OCI-LY3 (cell line): ENCODE measurements at regions not wholly inside any gene's neighbourhood (a gene's known extent, or its start where the extent isn't known, plus 50 kb on each side); places are given as distances from the start of the nearest gene placed in this dataset.

Source experiments
- H2AFZ ChIP-seq: fragments of 200-600, 300-600 bp; shearing (Covaris generic); 2 replicates; pipeline ENCODE4 v1.6.0; 2014; ENCODE audit warnings: antibody characterized with exemption, low read depth, low read length
- H3K27ac ChIP-seq: fragments of 200-600, 300-600 bp; sonication (generic); 2 replicates; pipeline ENCODE4 v1.5.1; 2014; ENCODE audit warnings: mild to moderate bottlenecking, low read length, moderate library complexity, mixed read lengths
- H3K27me3 ChIP-seq: fragments of 200-600, 300-600 bp; sonication (generic); 2 replicates; pipeline ENCODE4 v1.6.1; 2014; ENCODE audit warnings: low read depth, low read length, mixed read lengths
- H3K36me3 ChIP-seq: fragments of 200-600, 300-600 bp; sonication (generic); replicated peaks from 2 replicates; pipeline ENCODE3; 2014; ENCODE audit warnings: low read depth, low read length, mixed read lengths
- H3K4me1 ChIP-seq: fragments of 300-600, 200-600 bp; sonication (generic); 2 replicates; pipeline ENCODE4 v1.6.1; 2014; ENCODE audit warnings: low read length, mixed read lengths
- H3K4me2 ChIP-seq: fragments of 200-600, 300-600 bp; sonication (generic); 2 replicates; pipeline ENCODE4 v1.6.1; 2014; ENCODE audit warnings: low read length, mixed read lengths
- H3K4me3 ChIP-seq: fragments of 300-600, 200-600 bp; sonication (generic); 2 replicates; pipeline ENCODE4 v1.5.1; 2014; ENCODE audit warnings: antibody characterized with exemption, mild to moderate bottlenecking, low read length, moderate library complexity
- H3K79me2 ChIP-seq: fragments of 300-600, 200-600 bp; shearing (Covaris generic); 2 replicates; pipeline ENCODE4 v1.6.1; 2014; ENCODE audit warnings: mild to moderate bottlenecking, low read length, mixed read lengths
- H3K9ac ChIP-seq: fragments of 300-600, 200-600 bp; shearing (Covaris generic); 2 replicates; pipeline ENCODE4 v1.6.0; 2014; ENCODE audit warnings: mild to moderate bottlenecking, low read length, moderate library complexity
- H3K9me3 ChIP-seq: fragments of 200-600, 300-600 bp; shearing (Covaris generic); 2 replicates; pipeline ENCODE4 v1.6.1; 2014; ENCODE audit warnings: low read length, mixed read lengths; ENCODE audit not compliant: insufficient read depth
- H4K20me1 ChIP-seq: fragments of 200-600, 300-600 bp; sonication (generic); 2 replicates; pipeline ENCODE4 v1.6.1; 2016; ENCODE audit warnings: low read length, mixed read lengths; ENCODE audit not compliant: insufficient read depth
- EZH2phosphoT487 ChIP-seq: fragments of 200-600 bp; shearing (Covaris generic); IDR thresholded peaks from 2 replicates; pipeline ENCODE4 v1.6.1; 2018; ENCODE audit warnings: antibody characterized with exemption, mixed run types, low read depth
- TF ChIP-seq, protein P1 (sequence below): fragments of 200-600, 300-600 bp; sonication (generic); IDR thresholded peaks from 2 replicates; pipeline ENCODE4 v1.5.1; 2014; ENCODE audit warnings: antibody characterized with exemption, low read length, low read depth

DNA sequence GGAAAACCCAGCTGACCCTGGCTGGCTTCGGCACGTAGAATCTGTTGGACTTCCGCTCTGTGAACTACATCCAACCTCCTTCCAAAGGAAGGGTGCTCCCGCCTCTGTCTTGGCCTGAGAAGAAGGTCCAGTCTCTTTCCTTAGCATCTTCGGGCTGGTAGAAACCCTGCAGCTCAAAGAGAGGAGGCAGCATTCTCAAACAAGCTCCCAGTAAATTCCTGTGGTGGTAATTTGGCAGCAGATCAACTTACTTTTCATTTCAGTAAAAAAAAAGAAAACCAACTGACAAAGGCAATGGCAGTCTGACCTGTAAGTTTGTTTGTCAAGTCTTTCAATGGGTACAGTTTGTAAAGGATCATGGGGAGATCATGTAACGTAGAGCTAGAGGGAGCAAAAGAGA lies 176.7 kb downstream of the MED10 start:
- Histone ChIP-seq H3K4me1 (no peaks in the 10 kb centered on the region), H4K20me1 (no peaks in the 10 kb centered on the region), H3K27ac (no peak overlapping the region), H3K36me3 (no peaks in the 10 kb centered on the region), H3K79me2 (no peaks in the 10 kb centered on the region), H3K4me3 (no peak overlapping the region), H2AFZ (no peak overlapping the region), H3K9me3 (no peaks in the 10 kb centered on the region), H3K4me2 (no peak overlapping the region), H3K27me3 (no peaks in the 10 kb centered on the region), H3K9ac (no peak overlapping the region)
- TF ChIP-seq EZH2phosphoT487, result no peak
- TF ChIP-seq, protein P1, sequence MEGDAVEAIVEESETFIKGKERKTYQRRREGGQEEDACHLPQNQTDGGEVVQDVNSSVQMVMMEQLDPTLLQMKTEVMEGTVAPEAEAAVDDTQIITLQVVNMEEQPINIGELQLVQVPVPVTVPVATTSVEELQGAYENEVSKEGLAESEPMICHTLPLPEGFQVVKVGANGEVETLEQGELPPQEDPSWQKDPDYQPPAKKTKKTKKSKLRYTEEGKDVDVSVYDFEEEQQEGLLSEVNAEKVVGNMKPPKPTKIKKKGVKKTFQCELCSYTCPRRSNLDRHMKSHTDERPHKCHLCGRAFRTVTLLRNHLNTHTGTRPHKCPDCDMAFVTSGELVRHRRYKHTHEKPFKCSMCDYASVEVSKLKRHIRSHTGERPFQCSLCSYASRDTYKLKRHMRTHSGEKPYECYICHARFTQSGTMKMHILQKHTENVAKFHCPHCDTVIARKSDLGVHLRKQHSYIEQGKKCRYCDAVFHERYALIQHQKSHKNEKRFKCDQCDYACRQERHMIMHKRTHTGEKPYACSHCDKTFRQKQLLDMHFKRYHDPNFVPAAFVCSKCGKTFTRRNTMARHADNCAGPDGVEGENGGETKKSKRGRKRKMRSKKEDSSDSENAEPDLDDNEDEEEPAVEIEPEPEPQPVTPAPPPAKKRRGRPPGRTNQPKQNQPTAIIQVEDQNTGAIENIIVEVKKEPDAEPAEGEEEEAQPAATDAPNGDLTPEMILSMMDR, result no peak

DNA sequence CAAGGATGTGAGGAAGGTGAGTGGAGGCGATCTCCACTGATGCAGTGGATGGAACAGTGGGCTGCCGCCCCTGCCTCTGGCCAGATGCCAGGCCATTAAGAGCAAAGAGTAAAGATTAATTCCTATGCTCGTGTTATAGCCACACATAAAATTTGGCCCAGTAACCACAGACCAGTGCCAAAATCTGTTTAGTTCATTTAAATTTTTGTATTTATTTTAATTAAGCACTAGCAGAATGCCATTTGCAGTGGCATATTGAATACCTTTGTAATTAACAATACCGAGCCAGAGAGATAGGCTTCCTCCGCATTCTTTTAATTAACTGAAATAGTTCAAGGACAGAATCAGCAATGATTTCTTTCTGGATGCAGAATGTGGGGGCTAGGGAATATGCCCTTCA lies 179.8 kb downstream of the MED10 start:
- Histone ChIP-seq H3K4me3 (no peak overlapping the region), H3K79me2 (no peaks in the 10 kb centered on the region), H3K27me3 (no peaks in the 10 kb centered on the region), H4K20me1 (no peaks in the 10 kb centered on the region), H3K36me3 (no peaks in the 10 kb centered on the region), H3K27ac (no peak overlapping the region), H3K4me1 (no peaks in the 10 kb centered on the region), H3K9me3 (no peaks in the 10 kb centered on the region), H2AFZ (no peak overlapping the region), H3K9ac (no peak overlapping the region), H3K4me2 (no peak overlapping the region)
- no peak for TF ChIP-seq EZH2phosphoT487
- TF ChIP-seq, protein P1, result no peak

DNA sequence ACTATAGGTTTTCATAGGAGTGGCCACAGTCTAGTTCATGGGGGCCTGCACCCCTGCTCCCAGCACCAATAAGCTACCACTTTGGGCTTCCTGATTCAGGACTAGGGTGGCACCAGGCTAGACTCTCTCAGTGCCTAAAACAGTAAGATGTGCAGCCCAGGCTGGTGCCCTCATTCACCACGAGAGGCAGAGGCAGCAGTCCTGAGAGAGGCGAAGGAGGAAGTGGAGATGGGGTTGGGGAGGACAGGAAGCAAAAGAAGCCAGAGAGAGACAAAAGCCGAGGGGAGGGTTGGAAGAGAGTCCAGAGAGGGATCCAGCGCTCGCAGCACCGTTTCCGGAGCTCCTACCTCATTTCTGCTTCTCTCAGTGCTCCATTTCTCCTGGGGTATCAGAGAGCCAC lies 180.9 kb downstream of the MED10 start:
- H3K27me3 ChIP-seq, result no peaks in the 10 kb centered on the region
- no peak overlapping the region for H2AFZ ChIP-seq
- H3K27ac ChIP-seq, result no peak overlapping the region

DNA sequence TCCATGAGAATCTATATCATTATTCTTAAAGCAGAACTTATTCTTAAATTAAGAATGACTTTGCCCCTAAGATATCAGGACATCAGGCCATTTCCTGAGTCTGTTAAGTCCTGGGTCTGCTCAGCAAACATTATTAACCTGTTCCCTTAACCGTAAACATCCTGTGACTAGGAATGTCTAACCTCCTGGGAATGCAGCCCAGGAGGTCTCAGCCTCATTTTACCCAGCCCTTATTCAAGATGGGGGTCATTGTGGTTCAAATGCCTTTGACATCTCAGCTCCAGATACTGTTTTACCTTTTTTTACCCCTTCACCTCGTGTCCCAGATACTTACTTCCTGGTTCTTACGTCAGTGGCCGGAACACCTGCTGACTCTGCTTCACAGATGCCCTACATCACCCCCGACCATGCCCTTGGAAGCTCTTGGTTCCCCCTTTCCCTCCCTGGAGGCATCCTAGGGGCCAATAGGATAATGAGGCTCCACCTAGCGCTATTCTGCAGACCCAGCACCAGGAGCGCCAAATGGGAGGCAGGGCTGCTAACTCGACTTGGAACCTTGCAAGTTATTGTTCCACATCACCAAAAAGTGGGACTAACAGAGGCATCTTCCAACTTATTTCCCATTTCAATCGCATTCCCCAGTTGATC lies 182.5 kb downstream of the MED10 start:
- Histone ChIP-seq H2AFZ (no peak overlapping the region), H3K9ac (no peak overlapping the region), H3K79me2 (no peaks in the 10 kb centered on the region), H3K36me3 (no peaks in the 10 kb centered on the region), H3K9me3 (no peaks in the 10 kb centered on the region), H3K4me2 (no peak overlapping the region), H4K20me1 (no peaks in the 10 kb centered on the region), H3K4me3 (no peak overlapping the region), H3K4me1 (no peaks in the 10 kb centered on the region), H3K27me3 (no peaks in the 10 kb centered on the region), H3K27ac (no peak overlapping the region)
- TF ChIP-seq EZH2phosphoT487, result no peak
- TF ChIP-seq, protein P1, result no peak

More for the DNA sequence above, 180.9 kb downstream of the MED10 start:
- Histone ChIP-seq H3K36me3 (no peaks in the 10 kb centered on the region), H4K20me1 (no peaks in the 10 kb centered on the region), H3K4me2 (no peak overlapping the region), H3K4me3 (no peak overlapping the region), H3K9ac (no peak overlapping the region), H3K79me2 (no peaks in the 10 kb centered on the region), H3K4me1 (no peaks in the 10 kb centered on the region), H3K9me3 (no peaks in the 10 kb centered on the region)
- no peak for TF ChIP-seq EZH2phosphoT487
- TF ChIP-seq, protein P1, result no peak
